GM23338 (cell line): ENCODE measurements at regions not wholly inside any gene's neighbourhood (a gene's known extent, or its start where the extent isn't known, plus 50 kb on each side); places are given as distances from the start of the nearest gene placed in this dataset.

Experiments used
- CREB1 ChIP-seq: fragments of 250-450 bp; sonication (Bioruptor Pico); IDR thresholded peaks from 2 replicates; pipeline ENCODE4 v1.5.0; 2020; ENCODE audit warnings: low read depth, mild to moderate bottlenecking, moderate library complexity
- CTCF ChIP-seq, 2 experiments: fragments of 200-600 bp in 1 of 2; sonication (generic) in 1 of 2; conservative IDR thresholded peaks; 2 replicates each; pipeline versions ENCODE4 v1.5.1 to v1.6.1; 2016 to 2017; ENCODE audit warnings: antibody characterized with exemption in 2 of 2, low read depth in 2 of 2, mild to moderate bottlenecking in 2 of 2, moderate library complexity in 1 of 2
- JUNB ChIP-seq: IDR thresholded peaks from one replicate; pipeline ENCODE4 v1.6.1; 2016; ENCODE audit warnings: antibody characterized with exemption; ENCODE audit not compliant: unreplicated experiment
- NANOG ChIP-seq: IDR thresholded peaks from 2 replicates; pipeline ENCODE4 v1.6.1; 2016; ENCODE audit warnings: antibody characterized with exemption, borderline replicate concordance
- POLR2AphosphoS5 ChIP-seq: IDR thresholded peaks from 2 replicates; pipeline ENCODE4 v1.6.1; 2016; ENCODE audit warnings: antibody characterized with exemption, low read depth
- STAT1 ChIP-seq: IDR thresholded peaks from one replicate; pipeline ENCODE4 v1.6.1; 2016; ENCODE audit warnings: antibody characterized with exemption; ENCODE audit not compliant: unreplicated experiment
- ZNF114 ChIP-seq: fragments of 250-450 bp; sonication (Bioruptor Pico); IDR thresholded peaks from 2 replicates; pipeline ENCODE4 v1.5.0; 2020; ENCODE audit warnings: mild to moderate bottlenecking, moderate library complexity
- ZNF331 ChIP-seq: fragments of 250-450 bp; sonication (Bioruptor Pico); IDR thresholded peaks from 2 replicates; pipeline ENCODE4 v1.5.0; 2020; ENCODE audit warnings: low read depth, mild to moderate bottlenecking, moderate library complexity
- ZNF462 ChIP-seq: fragments of 250-450 bp; sonication (Bioruptor Pico); IDR thresholded peaks from 2 replicates; pipeline ENCODE4 v1.5.0; 2020; ENCODE audit warnings: mild to moderate bottlenecking, moderate library complexity

- no peak for TF ChIP-seq CTCF (conservative IDR thresholded peaks at IDR 0.05; ENCODE audit: low read depth in 2 of 2)
- no peak for TF ChIP-seq POLR2AphosphoS5
- TF ChIP-seq ZNF462 (CRISPR knock-in tag), result no peak
- TF ChIP-seq STAT1, result no peak
- TF ChIP-seq JUNB, result no peak
- no peak for TF ChIP-seq CREB1
- TF ChIP-seq ZNF331 (CRISPR knock-in tag), result no peak
- TF ChIP-seq NANOG, result no peak
- TF ChIP-seq ZNF114 (CRISPR knock-in tag), result no peak
Measured at GRCh38 chrX:39779952-39780783, 317.6 kb downstream of the BCOR start (continued).
